Stimulated activated CD8-positive, alpha-beta memory T cell treated with anti-CD3 and anti-CD28 coated beads, Interleukin-4, amount 100 ng/mL, for 24 hours (primary cell): ENCODE measurements at regions not wholly inside any gene's neighbourhood (a gene's known extent, or its start where the extent isn't known, plus 50 kb on each side); places are given as distances from the start of the nearest gene placed in this dataset.

Experiments
- DNase-seq: peaks from one replicate; pipeline ENCODE4 v3.0.0-alpha.2; 2020; ENCODE audit warnings: low read depth

DNA sequence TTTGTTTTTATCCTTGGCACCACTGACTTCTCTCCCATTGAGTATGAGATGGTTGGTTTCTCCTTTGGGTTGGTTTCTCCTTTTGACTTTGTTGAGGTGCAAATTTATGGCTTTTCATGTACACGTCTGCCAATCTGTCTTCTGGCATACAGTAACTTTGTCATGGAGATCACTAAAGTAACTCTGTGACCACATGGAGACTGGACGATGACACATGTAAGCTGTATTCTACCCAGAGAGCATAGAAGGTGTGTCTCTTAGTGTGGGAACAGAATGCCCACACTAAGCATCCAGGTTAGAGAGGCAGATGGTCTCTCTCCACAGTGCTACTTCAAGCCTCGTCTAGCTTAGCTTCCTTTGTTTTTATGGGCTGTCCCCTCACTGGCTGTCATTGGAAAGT lies 897.5 kb downstream of the SUCLG1 start:
- DNase-seq: no peak

DNA sequence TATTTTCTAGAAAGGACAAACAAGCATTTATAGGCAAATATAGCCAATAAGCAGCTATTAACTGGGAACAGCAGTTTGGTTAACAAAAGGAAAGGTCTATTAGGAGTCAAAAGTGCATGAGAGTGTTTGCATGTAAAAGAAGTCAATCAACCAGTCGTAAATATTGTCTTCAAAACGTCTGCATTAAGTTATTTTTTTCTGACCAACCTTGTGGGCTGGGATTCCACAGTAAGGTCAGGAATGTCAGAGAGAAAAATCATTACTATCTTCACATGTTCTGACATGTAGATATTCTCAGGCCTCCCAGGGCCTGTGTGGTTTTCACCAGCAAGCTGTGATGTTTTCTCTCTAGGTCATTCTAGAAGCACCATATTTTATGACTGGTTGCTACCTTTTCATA lies 922.5 kb downstream of the SUCLG1 start:
- no peak for DNase-seq

DNA sequence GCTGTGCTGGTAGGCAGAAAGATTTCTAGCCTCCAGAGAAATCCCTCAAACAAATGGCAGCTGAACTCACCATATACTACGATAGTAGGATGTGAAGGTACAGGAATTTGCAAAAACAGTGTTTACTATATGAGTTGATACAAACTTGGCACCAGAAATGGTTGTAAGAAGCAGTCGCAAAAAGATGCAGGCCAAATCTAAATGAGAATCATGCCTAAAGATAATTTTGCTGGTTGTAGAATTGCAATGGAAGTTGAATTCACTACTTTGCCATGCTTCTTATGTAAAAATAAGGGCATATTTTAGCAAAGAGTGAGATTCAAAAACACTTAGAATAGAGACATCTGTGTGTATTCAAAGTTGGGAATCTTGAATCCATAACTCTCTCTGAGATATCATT lies 924.7 kb downstream of the SUCLG1 start:
- no peak for DNase-seq

DNA sequence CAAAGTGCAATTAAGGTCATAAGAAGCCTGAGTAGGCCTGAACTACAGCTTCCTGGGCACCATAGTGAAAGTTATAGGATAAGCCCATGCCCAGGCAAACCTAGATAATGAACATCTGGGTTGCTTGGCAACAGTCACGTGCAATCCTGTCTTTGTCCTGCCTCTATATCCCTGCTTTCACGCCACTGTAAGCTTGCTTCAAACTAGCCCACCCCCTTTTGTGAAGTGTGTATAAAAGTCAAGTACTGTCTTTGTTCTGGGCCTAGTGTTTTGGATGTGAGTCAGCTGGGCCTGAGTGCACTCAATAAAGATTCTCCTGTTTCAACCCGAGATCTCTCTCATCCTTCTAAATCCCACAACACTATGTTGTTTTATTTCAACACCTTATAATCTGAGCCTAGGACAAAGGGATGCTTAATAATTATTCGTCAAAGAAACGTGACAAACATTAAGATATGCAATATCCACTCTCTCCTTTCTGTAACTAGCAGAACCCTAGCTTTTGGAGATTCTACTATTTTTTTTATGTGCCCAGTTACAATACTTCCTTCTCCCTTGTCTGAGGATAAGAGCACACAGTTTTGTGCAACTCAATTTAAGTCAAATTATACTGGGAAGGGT lies 927.8 kb downstream of the SUCLG1 start:
- DNase-seq: no peak

DNA sequence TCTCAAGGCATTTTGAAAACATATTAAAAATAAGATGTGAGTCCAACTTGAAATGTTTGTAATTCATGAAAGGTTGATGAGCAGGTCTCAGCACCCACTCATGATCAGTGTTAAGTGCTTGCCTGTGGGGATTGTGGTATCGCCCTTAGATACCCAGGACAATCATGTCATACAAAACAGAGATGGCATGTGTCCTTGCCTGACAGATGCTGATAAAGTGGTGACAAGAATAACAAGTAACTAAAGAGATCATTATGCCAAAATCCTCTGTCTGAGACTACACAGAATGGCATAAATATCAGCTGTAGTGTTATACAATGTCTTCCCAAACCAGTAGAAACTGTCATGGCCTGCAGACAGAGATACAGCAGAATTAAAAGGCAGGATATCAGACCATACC lies 930.3 kb downstream of the SUCLG1 start:
- no peak for DNase-seq

DNA sequence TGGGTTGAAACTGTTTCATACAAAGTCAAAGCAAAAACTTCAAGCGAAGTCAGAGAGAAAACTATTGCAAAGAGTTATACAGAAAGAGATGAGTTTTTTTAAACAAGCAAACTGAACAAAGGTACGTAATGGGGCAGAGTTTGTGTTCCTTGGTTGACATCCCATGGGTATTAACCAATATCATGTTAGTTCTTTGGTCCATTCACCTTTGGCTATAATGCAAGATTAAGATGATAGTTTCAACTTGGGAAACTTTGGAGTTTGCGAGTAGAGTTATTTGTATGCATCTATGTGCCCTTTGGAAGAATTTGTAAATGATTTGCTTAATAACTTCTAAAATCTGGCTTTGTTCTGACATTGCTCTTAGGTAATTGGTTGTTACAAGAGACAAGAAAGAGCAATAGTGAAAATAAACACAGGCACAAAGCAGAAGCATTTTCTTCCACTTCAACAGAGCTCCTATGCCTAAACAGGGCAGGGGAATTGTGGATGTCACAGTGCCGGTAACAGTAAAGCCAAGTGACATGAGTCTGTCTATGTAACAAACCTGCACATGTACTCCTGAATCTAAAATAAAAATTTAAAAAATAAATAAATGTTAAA lies 936.1 kb downstream of the SUCLG1 start:
- no peak for DNase-seq

DNA sequence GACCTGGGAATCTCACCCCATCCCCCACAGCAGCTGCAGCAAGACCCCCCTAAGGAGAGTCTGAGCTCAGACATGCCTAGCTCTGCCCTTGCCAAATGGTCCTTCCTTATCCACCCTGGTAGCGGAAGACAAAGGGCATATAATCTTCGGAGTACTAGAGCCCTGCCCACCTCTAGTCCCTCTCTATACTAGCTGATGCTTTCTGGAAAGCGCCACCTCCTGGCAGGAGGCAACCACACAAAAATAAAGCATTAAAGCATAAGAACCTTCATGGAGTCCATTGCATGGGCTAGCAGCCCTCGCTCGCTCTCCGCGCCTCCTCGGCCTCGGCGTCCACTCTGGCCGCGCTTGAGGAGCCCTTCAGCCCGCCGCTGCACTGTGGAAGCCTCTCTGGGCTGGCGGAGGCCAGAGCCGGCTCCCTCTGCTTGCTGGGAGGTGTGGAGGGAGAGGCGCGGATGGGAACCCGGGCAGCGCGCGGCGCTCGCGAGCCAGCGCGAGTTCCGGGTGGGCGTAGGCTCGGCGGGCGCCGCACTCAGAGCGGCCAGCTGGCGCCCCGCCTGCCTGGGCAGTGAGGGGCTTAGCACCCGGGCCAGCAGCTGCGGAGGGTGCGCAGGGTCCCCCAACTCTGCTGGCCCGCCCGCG lies 941.2 kb downstream of the SUCLG1 start:
- no peak for DNase-seq

DNA sequence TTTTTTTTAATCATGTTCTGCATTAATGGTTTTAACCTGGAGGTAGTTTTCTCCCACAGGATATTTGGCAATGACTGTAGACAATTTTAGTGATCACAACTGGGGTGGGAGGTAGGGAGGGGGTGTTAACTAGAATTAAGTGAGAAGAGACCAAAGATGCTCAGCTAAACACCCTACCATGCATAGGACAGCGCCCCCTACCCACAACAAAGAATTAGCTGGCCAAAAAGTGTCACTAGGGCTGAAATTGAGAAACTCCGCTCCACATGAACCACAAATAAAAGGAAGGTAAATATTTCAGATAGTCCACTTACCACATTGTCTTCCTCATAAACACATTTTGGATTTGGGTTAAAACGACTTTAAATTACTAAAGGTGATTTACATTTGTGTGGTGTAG lies 942.6 kb downstream of the SUCLG1 start:
- DNase-seq: no peak

DNA sequence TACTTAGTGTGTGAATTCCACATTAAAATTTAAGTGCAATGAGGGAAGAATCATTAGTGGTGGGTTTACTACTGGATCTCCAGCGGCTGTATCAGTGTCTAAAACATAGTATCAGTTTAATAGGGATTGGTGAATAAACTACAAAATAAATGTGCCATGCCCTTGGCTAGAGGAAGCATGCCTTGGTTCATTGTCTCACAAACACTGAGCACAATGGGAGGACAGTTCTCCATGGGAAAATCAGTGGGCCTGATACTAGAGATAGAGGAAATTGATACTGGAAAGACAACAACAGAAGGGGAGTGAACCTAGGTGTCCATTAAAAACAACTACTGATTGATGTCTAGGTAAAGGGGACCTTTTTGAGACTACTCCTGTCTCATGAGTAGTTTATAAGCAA lies 971.6 kb downstream of the SUCLG1 start:
- no peak for DNase-seq

DNA sequence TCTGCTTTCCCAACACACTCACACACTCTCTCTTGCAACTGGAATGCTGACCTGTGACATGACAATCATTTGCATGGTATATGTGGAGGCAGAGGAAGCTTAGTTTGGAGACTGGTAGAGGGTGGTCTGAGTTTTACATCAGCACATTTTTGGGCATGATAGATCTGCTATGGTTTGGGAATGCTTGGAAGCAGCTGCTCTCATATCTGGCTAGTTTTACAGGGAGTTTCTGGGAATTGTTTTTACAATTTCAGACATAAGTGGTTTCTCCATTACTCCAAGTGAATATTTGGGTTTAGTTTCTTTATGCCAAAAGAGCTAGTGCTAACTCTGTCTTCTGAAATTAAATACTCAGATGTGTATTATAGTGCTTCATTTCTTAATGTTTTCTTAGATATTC lies 977.6 kb downstream of the SUCLG1 start:
- DNase-seq: no peak

DNA sequence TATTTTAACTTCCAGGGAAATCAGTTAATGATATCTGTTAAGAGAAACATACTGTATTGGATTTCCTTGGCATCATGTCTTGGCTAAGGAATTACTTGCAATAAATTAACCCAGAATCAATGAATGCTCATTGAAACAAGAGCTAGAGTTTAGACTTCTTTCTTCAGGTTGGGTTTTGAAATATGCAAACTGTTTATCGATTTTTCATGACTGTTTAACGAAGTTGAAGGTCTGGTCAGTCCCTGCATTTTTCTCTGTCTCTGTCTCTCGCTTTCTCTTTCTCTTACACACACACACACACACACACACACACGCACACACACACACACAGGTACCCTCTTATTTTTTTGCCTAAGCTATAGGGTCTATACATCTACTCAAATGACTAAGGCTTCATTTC lies 981.0 kb downstream of the SUCLG1 start:
- DNase-seq: no peak

DNA sequence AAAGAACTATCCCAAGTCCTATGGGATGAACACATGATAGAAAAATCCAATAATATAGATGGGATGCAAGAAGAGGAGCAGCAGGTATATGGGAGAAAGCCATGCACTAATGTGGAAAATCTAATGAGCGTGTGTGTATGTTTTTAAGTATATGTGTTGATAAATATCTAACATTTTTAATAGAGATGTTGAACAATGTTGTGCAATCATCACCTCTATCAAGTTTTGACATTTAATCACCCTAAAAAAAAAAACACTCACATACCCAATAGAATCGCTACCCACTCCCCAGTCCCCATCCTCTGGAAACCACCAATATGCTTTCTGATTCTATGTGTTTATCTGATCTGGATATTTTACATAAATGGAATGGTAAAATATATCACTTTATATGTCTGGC lies 983.7 kb downstream of the SUCLG1 start:
- DNase-seq: no peak

DNA sequence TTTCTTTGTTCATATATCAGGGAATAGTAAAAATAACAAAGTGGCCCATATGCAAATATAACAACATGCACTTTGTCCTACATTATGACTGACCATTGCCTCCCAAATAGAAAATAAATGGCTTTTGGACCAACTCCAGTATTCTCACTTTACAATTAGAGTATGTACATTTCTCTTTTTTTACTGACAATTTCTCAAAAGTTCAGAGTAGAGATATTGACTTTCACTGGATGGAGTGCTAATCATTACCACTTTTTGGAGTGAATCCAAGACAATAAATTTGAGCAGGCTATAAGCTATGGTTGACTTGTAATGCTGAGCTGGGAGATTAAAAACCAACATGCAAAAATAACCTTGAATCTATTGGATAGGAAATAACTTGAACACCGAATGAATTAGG lies 987.4 kb downstream of the SUCLG1 start:
- no peak for DNase-seq

DNA sequence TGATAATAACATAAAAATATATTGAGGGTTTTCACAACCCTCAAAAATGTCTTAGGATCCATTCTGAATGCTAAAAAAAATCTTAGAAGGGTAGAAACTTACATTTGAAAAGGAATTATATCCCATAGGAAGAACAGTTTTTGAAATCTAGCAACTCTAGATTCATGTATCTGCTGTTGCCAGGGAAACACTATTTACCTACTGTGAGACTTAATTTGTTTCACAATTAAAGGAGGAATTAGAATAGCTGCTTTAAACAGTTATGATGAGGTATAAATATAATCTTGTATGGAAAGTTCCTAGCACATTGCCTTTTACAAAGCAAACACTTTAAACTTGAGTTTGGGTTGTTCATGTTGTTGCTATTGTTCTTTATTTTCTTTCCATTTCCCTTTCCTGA lies 988.2 kb downstream of the SUCLG1 start:
- no peak for DNase-seq

DNA sequence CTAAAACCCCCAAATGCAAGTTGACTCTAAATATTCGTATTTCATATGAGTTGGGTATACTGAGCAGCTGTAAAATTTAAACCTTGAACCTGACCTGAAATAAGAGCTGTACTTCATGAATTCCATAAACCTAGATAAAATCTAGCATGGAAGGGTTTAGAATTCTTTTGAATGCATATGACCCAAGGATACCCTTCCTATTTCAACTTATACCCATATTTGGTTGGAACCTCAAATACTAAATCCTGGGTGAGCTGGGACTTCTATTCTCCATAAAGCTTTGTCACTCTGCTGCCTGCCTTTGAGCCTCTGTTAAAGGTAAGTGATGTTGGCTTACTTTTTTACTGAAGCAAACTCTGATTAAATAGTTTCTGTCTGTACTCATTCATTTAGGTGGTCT lies 994.6 kb downstream of the SUCLG1 start:
- no peak for DNase-seq

DNA sequence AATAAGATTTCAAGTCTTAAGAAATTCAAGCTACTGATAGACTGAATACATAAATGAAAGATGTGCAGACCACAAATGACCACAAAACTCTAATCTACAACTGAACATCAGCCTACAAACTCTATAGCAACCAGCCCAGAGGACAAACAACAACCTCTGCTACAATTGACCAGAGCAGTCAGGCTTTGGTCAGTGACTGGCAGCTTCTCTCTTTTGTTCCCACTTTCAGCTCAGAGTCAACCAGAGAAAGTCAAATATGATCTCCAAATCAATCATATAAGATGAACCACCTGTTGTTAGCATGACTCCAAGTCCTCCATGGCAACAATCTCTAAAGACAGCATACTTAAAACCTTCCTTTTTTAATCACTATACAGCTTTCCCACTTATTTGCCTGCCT lies 996.2 kb downstream of the SUCLG1 start:
- no peak for DNase-seq

DNA sequence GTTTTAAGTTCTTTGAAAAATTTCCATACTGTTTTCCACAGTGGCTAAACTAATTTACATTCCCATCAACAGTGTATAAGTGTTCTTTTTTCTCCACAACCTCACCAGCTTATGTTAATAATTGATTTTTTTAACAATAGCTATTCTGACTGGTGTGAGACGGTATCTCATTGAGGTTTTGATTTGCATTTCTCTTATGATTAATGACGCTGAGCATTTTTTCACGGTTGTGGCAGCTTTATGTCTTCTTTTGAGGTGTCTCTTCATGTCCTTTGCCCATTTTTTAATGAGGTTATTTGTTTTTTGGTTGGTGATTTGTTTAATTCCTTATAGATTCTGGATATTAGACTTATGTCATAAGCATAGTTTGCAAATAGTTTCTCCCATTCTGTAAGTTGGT lies 997.9 kb downstream of the SUCLG1 start:
- no peak for DNase-seq

DNA sequence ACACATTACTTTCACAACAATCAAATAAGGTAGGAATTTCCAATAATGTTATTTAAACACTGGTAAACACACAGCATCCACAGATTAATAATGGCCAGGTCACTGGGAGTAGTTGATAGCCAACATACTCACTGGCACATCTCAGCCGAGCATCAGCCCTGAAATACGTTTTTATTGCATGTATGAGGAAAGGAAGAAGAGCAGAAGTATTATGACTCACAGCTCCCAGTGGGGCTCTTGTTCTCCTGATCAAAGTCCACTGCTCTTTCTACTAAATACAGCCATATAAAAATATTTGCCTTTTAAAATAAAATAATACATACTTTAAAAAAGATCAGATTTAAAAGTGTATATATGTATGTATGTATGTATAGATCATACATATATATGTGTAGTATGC lies 999.6 kb downstream of the SUCLG1 start:
- DNase-seq: no peak

DNA sequence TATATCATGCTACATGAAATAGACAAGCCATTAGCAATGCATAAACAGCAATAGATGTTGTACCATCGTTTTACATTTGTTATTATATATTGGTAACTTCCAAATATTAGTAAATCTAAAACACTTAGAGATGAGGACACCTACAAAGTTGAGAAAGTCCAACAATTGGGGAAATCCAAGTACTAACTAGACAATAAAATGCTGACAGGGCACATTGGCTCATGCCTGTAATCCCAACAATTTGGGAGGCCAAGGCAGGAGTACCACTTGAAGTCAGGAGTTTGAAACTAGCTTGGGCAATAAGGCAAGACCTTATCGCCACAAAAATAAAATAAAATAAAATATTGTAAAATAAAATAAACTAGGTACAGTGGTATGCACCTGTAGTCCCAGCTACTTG lies 1023.1 kb downstream of the SUCLG1 start:
- no peak for DNase-seq

DNA sequence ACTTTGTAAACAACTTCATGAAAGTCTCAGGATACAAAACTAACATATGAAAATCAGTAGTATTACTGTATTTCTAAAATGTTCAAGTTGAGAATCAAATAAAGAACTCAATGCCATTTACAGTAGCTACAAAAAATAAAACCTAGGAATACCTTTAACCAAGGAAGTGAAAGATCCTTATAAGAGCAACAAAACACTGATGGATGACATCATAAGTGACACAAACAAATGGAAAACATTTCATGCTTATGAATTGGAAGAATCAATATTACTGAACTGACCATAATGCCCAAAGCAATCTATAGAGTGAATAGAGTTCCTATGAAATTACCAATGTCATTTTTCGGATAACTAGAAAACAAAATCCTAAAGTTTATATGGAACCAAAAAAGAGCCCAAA lies 1038.1 kb downstream of the SUCLG1 start:
- no peak for DNase-seq

DNA sequence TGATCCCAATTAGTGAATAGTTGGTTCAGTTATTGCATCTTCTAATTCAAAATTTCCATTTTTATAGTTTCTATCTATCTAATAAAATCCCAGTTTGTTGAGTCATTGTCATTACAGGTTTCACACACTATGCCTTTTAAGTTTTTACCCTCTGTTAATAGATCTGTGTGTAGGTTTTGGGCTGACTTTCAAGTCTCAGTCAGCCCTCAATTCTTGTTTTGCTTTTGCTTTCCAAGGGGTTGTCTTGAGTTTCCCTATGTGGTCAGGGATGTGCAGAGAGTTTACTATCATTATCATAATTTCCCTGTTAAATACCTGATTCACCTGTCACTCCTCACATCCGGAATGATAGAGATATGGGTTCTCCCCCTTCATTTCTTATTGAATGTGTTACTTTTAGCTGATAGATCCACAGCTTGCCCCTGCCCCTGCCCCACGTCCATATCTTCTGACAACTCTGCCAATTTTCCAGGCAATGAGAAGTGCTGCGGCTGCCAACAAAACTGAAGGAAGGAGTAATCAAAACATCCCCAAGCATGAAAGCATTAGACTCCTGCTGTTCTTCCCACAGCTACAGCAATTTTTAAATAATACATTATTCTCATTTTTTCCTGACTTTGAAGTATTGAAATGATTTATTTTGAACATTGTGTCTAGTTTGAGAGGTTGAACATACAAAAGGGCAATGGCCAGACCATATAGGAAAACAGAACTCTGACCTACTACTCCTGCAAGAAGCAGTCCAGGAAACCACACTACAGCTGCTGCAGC lies 1064.8 kb downstream of the SUCLG1 start:
- no peak for DNase-seq

DNA sequence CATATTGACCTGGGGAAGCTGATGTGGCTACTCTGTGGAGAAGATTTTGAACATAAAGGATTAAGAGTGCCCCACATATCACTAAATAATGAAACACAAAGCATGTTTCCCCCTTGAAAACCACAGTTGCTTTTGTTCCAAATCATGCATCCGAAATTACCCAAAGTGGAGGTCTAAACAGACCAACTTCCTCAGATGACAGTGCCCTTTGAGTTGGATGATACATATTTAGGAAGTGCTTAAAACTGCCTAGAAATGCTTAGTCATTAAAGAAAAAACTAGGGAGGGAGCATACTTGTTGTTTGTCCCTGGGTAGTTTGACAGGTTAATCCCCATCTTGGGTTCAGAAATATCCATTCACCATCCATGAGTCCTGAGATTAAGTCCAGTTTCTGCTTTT lies 1070.3 kb downstream of the SUCLG1 start:
- DNase-seq: no peak

DNA sequence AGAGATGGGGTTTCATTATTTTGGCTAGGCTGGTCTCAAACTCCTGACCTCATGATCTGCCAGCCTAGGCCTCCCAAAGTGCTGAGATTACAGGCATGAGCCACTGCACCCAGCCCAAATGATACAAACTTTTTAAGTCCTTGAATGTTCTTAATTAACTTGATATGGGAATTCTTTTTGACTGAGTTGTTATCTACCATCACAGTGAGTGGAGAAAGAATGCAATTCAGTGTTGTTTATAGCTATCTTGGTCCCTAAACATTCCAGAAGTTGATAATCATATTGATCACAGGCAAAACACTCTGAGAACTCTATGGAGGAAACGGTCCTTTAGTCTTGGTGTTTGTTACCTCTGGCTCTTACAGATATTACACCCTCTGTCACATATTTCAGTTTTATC lies 1072.5 kb downstream of the SUCLG1 start:
- no peak for DNase-seq
